Stimulated activated CD4-positive, alpha-beta T cell treated with anti-CD3 and anti-CD28 coated beads, Interleukin-2, amount 100 ng/mL, for 24 hours (primary cell): ENCODE measurements at regions not wholly inside any gene's neighbourhood (a gene's known extent, or its start where the extent isn't known, plus 50 kb on each side); places are given as distances from the start of the nearest gene placed in this dataset.
"Not testable (repeated sequence)": the region's sequence is repeated elsewhere in the genome, so short reads cannot be mapped to it uniquely, and the experiment has no call there.

Experiments used
- DNase-seq, 2 donors: peaks; one replicate each; pipeline ENCODE4 v3.0.0-alpha.2; 2020

DNA sequence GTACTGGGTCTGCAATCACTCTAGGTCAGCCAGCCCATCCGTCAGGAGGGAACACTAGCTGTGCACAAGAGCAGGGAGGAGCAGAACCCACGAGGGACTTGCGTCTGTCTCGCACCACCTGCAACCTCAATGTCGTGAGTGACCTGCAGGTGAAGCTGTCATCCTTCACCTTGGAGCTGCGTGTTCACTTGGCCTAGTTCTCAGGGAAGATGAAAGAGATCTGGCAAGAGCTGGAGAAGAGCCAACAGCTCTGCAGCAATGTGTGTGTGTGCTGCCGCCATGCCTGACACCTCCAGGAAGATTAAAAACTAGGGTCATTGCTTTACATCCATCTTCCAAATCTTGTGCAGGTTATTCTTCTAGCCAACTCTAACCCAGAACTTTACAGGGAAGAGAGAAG lies 117.6 kb upstream of the MRI1 start:
- DNase-seq = no peak

DNA sequence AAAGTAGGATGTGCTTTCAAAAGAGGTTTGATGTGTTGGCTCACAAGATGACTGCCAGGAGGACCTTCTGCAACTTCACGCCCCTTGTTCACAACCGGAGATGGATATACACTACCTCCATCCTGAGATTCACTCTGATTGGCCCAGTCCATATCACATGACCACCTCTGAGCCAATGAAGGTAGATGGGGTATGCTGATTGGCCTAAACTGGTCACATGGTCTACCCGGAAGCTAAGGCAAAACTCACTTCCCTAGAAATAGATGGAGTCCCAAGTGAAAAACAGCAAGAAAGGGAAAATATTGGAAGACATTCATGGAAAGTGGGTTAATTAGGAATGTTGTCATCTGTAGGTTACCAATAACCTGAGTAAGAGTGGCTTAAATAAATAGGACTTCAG lies 119.7 kb upstream of the MRI1 start:
- no peak for DNase-seq

DNA sequence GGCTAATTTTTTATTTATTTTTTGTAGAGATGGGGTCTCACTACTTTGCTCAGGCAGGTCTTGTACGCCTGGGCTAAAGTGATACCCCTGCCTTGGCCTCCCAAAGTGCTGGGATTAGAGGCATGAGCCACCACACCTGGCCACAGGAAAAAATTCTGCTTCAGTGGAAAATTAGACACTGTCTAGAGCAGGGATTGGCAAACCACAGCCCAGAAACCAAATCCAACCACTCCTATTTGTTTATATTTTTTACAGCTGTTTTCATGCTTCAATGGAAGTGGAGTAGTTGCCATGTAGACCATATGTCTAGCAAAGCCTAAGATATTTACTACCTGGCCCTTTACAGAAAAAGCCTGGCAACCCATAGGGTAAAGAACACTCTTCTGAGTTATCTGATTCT lies 123.7 kb upstream of the MRI1 start:
- DNase-seq = no peak

DNA sequence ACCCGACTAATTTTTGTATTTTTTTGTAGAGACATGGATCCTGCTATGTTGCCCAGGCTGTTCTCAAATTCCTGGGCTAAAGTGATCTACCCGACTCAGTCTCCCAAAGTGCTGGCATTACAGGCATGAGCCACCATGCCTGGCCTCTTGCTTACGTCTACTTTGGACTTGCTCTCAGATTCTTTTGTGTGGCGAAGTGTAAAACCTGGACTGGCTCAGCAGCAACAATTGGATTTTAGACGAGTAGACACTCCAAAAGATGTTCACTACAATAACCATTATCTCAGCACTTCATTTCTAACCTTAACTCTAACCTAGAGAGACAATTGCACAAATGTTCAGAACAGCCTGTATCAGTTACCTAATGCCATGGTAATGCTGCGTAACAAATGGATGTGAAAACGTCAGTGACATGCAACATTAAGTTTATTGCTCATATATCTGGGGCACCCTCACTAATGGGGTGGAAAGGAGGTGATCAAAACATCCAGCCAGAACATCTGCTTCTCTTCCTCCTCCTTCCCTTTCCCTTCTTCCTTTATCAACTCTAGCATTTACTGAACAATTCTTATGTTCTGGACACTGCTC lies 124.9 kb upstream of the MRI1 start:
- DNase-seq = no peak

DNA sequence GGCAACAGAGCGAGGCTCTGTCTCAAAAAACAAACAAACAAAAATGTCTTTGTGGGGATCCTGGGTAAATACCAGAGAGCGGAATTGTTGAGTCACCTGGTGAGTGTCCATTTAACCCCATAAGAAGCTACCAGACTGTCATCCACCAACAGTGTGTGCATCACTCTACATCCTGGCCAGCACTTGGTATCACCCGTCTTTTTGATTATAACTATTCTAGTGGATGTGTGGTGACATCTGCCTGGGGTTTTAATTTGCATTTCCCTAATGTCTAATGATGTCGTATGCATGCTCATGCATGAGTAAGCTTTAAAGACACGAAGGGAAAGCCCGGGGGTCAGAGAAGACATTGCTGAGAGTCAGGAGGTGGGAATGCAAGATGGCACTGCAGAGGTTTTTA lies 126.7 kb upstream of the MRI1 start:
- DNase-seq = no peak

DNA sequence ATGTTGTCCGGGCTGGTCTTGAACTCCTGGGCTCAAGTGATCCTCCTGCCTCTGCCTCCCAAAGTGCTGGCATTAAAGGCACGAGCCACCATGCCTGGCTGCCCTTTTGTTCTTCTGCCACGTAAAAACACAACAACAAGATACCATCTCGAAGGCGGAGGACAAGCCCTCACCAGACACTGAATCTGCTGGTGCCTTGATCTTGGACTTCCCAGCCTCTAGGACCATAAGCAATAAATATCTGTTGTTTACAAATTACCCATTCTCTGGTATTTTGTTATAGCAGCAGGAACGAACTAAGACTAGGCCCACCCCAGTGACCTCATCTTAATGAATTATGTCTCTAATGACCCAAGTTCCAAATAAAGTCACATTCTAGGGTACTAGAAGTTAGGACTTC lies 128.4 kb upstream of the CACNA1A start:
- DNase-seq = no peak

DNA sequence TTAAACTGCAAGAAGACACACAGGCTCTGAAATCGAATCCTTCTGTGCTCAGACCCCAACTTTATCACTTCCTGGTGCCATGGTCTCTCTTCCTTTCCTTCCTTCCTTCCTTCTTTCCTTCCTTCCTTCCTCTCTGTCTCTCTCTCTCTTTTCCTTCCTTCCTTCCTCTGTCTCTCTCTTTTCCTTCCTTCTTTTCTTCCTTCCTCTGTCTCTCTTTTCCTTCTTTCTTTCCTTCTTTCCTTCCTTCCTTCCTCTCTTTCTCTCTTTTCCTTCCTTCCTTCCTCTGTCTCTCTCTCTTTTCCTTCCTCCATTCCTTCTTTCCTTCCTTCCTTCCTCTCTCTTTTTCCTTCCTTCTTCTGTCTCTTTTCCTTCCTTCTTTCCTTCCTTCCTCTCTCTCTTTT lies 127.2 kb upstream of the CACNA1A start:
- no peak for DNase-seq

DNA sequence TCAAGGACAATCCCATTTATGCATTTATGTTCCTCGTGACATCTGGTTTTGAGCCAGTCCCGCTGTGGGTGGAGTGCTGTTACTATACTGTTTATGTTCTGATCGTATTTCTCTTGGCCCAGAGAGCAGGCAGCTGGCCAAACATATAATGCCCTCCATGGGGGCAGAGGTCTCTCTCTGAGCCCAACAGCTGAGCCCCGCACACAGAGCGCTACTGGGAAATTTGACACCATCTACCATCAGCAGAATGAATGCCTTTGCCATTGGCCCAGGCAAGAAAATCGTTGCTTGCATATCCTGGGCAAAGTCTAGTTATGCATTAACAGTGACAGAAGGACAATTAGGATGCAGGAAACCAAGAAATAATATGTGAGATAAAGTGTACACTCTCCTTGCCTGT lies 126.8 kb upstream of the CACNA1A start:
- no peak for DNase-seq

DNA sequence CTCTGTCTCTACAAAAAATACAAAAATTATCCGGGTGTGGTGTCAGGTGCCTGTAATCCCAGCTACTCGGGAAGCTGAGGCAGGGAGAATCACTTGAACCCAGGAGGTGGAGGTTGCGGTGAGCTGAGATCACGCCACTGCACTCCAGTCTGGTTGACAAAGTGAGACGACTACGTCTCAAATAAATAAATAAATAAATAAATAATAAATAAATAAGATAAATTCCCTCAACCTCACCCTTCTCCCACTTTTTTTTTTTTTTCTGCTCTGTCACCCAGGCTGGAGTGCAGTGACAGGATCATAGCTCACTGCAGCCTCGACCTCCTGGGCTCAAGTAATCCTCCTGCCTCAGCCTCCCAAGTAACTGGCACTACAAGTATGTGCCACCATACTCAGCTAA lies 125.9 kb upstream of the CACNA1A start:
- not testable (repeated sequence) for DNase-seq

DNA sequence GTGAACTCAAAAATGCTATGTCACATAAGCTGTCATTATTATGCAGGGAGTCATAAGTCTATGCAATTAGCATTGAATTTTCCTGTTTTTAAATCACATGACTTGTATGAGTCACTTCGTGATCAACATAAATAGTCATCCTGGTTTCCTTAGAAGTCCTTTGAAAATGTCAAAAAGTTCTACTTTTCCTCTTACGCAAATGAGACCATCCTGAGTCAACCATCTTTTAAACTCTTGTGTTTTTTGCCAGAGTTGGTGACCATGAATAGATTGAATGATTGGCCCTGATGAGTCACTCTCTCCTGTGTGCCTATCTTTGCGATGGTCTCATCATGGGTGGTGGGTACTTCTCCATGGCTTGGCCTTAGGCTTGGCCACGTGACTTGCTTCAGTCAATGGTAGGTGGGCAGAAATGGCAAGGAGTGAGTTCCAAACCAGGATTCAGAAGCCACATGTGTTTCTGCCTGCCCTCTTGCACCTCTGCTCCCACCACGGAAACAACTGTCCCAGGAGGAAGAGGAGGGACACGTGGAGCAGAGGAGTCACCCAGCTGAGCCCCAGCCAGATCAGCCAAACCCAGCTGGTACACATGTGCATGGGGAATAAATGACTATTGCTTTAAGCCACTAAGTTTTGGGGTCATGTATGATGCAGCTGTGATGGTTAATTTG lies 123.5 kb upstream of the CACNA1A start:
- peak in 1 of 2 donors; percentile 6 for DNase-seq

DNA sequence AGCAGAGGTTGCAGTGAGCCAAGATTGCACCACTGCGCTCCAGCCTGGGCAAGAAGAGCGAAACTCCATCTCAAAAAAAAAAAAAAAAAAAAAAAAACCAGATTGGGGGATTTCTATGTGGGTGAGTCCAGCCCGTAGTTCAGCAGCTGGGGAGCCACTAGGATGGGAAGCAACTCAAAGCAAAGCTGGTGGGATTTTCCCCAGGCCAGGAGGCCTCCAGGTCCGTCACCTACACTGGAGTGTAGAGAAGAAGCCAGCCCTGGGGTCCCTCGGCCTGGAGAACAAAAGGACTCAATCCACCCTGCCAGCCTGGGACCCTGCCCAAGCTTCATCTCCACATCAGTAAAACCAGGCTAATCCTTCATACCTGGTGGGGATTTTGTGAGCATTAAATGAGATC lies 121.3 kb upstream of the CACNA1A start:
- DNase-seq = no peak

DNA sequence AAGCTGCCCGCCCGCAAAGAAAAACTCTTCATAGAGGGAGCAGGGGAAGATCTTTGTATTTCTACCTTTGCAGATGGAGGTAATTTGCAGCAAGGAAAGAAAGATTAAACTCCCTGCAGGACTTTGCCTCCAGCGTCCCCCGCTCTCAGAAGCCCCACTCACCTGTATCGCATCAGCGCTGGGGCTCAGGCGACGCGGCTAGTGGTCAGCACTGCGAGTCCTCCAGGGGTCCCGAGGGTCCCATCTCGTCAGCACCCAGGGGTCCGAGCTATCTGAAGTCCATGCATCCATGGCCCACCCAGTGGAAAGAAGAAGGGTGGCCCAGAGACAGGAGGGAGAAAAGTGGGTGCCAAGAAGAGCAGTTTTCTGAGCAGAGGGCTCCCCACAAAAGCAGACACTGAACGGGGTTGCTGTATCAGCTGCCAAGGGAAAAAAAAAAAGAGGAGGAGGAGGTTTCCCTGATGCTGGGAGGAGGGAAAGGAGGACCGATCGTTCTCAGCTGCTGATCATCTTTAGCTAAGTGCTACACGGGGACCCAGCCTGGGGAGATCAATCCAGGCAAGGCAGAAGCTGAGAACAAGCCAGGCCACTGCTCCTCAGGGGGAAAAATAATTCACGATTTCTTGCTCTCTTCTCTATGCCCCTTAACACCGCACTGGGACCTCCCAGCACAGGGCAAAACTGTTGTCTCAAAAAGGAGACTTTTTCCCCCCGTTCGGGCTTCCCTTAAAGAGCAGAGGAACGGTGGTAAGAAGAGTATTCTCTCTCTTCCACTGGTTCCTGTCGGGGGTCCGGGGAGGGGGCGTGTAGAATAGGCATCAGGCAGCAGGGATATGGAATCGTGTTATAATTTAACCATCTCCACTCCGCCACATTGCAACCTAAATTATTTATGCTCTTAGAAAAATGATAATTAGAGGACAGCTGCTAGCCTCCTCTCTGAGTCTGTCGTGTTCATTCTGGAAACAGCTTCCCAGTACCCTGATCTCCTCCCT lies 117.7 kb upstream of the CACNA1A start:
- DNase-seq = no peak

DNA sequence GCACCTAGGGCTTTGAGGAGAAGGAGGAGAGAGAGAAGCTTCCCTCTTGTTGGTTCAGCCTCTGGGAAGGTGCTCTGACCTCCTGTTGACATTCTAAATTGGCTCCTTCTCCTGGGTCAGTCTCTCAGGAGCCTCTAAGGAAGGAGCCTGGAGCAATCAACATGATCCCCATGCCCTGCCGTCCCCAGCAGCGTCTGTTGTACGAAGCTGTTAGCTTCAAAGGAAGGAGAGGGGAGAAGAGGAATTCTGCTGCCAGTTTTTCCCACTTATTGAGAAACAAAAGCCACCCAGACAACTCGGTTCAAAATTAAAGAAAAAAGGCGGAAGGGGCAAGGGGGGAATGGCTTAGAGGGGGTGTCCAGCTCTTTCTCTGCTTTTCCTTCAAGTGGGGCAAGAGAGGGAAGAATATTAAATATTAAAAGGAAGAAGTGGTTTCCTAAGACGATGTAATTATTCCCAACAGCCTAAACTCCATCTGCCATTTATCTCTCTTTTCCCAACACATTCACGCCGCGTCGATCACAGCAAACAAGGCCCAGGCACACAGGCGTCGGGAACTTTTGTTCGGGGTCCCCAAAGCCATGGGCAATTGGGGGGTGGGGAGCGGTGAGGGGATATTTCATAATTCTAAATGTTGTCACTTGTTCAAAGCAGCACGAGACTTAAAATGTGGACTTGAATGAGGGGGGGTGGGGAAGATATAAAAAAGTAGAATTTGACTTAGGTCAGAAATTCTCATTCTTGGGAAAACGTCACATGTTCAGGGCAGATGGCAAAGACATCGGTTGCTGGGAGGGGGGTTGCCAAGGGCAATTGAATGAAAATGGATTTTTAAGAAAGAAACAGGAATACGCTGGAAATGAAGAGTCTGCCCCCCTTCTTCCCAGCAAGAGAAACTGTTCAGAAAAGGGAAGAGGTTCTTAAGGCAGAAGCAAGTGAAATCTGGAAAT lies 116.8 kb upstream of the CACNA1A start:
- no peak for DNase-seq

DNA sequence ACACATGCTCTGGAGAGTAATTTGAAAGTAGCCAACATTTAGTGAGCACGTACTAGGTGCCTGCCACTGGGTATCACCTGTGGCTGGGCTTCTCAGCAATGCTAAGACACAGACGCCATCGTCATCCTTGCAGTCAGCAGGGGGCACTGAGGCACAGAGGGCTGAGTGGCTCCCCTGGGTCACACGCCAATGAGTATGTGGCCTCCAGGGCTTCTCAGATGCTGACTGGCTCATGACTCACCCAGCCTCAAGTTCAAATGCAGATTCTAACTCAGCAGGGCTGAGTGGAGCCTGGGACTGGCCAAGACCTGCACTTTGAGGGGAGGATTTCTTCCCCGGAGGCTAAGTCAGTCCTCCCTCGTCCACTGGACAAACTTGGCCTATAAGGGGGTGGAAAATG lies 115.1 kb upstream of the CACNA1A start:
- peak; percentile 52 to 62 for DNase-seq

DNA sequence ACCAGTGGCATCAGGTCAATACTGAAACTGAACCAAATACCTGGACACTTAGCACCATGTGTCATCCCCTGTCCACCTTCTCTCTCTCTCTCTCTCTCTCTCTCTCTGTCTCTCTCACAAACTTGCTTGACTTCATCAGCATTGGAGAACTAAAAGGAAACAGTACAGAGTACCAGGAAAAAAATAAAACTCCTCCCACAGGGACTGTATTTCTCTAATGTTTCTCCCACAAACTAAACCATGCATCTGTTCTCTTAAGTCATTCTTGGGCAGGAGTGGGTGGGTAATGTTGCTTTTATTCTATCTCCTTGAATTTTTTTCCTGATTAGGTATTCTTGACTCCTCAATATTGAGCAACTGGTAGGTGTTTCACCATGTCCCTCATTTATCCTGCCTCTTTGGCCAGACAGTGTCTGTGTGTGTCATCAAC lies 112.9 kb upstream of the CACNA1A start:
- no peak for DNase-seq

DNA sequence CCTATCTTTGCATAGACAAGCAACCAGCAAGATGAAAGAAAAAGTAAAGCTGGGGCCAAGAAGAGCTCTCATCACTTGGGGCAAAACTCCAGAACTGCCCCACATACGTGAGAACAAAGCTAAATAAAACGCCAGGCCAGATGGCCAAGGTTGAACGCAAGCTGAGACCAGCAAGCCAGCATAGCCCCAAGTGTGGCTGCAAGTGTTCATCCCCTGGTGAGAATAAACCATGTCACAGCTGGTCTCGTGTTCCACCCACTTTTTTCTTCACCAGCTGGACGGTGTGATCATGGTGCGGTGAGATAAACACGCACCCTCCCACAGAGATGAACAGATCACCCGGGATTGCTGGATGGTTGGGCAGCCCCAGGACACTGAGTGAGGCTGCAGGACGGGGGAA lies 109.6 kb upstream of the CACNA1A start:
- no peak for DNase-seq

DNA sequence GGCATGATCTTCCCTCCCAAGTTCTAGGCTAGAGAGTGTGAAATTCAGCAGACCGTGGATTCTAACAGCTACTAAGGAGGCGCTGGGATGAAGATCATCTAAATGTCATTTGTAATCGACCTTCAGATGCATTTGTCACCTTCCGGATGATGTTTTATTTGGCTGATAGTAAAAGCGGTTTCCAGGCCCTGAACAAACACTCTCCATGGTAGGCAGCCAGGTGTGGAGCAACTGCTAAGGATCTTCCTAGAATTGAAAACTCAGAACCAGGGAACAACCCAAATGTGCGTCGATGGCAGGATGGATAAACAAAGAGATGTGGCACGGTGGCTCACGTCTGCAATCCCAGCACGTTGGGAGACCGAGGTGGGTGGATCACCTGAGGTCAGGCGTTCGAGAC lies 107.2 kb upstream of the CACNA1A start:
- DNase-seq = no peak

DNA sequence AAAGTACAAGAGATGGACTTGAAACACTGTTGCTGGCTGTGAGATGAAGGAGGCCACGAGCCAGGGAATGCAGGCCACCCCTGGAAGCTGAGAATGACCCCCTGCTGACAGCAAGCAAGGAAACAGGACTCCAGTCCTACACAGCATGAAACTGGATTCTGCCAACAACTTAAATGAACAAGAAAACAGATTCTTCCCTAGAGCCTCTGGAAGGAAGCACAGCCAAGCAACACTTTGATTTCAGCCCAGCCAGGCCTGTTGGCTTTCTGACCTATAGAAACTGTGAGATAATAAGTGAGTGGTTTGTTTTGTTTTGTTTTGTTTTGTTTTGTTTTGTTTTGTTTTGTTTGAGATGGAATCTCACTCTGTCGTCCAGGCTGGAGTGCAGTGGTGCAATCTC lies 105.3 kb upstream of the CACNA1A start:
- DNase-seq = no peak

DNA sequence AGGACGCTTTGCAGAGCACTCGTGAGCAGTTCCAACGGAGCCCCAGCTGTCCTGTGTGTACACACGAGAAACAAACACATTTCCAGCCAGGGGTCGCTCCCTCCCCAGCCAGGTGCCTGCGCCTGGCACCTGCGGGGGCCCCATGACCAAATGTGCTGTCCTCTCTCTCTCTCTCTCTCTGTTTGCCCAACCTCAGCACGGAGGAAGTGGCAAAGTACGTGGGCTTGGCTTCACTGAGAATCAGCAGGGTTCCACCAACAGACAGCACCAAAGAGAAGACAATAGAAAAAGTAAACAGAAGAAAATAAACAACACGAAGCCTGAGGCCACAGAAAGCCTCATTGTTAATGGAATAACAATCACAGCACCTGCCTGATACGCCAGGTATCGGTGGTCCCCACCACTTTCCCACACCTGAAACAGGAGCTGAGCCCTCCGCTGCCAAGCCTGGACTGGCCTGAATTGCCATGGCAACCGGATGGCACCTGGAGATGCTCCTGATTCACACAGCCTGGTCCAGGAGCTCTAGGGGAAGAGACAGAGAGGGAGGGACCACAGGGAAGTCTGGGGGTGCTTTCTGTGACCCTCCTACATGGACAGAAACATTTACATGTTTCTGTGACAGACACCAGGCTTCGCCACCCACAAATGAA lies 103.9 kb upstream of the CACNA1A start:
- DNase-seq = no peak

DNA sequence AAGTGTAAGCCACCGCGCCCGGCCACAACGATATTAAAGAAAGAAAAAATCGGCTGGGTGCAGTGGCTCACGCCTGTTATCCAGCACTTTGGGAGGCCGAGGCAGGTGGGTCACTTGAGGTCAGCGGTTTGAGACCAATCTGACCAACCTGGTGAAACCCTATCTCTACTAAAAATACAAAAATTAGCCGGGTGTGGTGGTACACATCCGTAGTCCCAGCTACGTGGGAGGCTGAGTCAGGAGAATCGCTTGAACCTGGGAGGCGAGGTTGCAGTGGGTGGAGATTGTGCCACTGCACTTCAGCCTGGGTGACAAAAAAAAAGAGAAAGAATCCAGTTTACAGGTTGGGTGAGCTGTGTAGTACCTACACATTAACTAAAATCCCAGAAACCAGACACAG lies 99.9 kb upstream of the CACNA1A start:
- DNase-seq = no peak

DNA sequence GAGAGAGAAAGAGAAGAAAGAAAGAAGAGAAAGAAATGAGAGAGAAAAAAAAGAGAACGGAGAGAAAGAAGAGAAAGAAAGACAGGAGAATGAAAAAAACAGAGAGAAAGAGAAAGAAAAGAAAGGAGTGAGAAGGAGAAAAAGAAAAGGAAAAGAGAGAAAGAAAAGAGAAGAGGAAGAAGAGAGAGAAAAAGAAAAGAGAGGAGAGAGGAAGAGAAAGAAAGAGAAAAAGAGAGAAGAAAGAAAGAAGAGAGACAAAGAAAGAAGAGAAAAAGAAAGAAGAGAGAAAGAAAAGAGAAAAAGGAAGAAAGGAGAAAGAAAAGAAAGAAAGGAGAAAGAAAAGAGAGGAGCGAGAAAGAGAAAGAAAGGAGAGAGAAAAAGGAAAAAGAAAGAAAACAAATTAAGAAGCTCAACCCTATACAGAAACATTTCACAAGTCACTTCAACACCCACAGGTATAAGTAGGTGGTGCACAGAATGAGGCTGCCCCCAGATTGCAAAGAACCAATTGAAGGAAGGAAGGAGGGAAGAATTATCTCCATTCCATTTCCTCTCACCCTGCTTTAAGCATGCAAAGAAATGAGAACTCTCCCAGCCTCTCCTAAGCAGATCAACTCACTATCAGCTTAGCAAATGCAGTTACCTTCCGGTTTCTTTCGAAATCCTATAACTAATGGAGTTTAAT lies 98.8 kb upstream of the CACNA1A start:
- no peak for DNase-seq

DNA sequence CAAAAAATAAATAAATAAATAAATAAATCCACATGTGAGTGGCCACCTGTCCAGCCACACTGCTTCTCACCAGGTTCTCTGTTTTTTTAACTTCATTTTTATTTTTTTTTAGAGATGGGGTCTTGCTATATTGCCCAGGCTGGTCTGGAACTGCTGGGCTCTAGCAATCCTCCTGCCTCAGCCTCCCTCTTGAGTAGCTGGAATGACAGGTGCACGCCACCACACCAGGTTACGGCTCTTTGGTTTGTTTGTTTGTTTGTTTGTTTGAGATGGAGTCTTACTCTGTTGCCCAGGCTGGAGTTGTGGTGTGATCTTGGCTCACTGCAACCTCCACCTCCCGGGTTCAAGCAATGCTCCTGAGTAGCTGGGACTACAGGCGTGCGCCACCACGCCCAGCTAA lies 94.5 kb upstream of the CACNA1A start:
- DNase-seq = no peak
